PFSK-1 (cell line): ENCODE measurements at regions not wholly inside any gene's neighbourhood (a gene's known extent, or its start where the extent isn't known, plus 50 kb on each side); places are given as distances from the start of the nearest gene placed in this dataset.

Experiments used
- REST ChIP-seq, 2 experiments: IDR thresholded peaks; 2 replicates each; pipeline versions ENCODE4 v1.6.1 to v1.8.0; 2011 to 2012; ENCODE audit warnings: low read depth in 2 of 2, low read length in 2 of 2, control low read depth in 1 of 2, inconsistent platforms in 1 of 2, mild to moderate bottlenecking in 1 of 2, moderate library complexity in 1 of 2; ENCODE audit not compliant: insufficient read depth in 1 of 2
- TAF1 ChIP-seq: IDR thresholded peaks from 2 replicates; pipeline ENCODE4 v1.6.1; 2012; ENCODE audit warnings: low read length, control low read depth, borderline replicate concordance; ENCODE audit not compliant: insufficient read depth

GRCh38 chr13:38543561-38543960 lies 143.3 kb upstream of the FREM2 start:
- no peak for TF ChIP-seq REST (IDR thresholded peaks at IDR 0.05; ENCODE audit: insufficient read depth in 1 of 2, low read depth in 2 of 2, low read length in 2 of 2)
- no peak for TF ChIP-seq TAF1
